GM12873 (cell line): ENCODE measurements at regions not wholly inside any gene's neighbourhood (a gene's known extent, or its start where the extent isn't known, plus 50 kb on each side); places are given as distances from the start of the nearest gene placed in this dataset.

ENCODE experiments used
- CTCF ChIP-seq: IDR thresholded peaks from 2 replicates; pipeline ENCODE4 v1.5.1; 2012; ENCODE audit warnings: low read depth, mild to moderate bottlenecking, moderate library complexity, low read length, control low read depth; ENCODE audit not compliant: insufficient read depth; ENCODE audit errors: missing control alignments

GRCh38 chr7:82669141-82669540 lies 225.6 kb upstream of the CACNA2D1 start:
- no peak for TF ChIP-seq CTCF

GRCh38 chr7:82668676-82669075 lies 225.1 kb upstream of the CACNA2D1 start:
- TF ChIP-seq CTCF: no peak

- TF ChIP-seq CTCF: no peak
Observed at GRCh38 chr7:82665966-82666507, 222.5 kb upstream of the CACNA2D1 start.

- no peak for TF ChIP-seq CTCF
Observed at GRCh38 chr7:82655965-82656364, 212.4 kb upstream of the CACNA2D1 start.

GRCh38 chr7:82633592-82633991 lies 190.0 kb upstream of the CACNA2D1 start:
- no peak for TF ChIP-seq CTCF

- TF ChIP-seq CTCF: no peak
Observed at GRCh38 chr7:82631998-82632397, 188.4 kb upstream of the CACNA2D1 start.

GRCh38 chr7:82629583-82629982 lies 186.0 kb upstream of the CACNA2D1 start:
- no peak for TF ChIP-seq CTCF
